Tibial nerve (tissue), 3 donors: ENCODE measurements at regions not wholly inside any gene's neighbourhood (a gene's known extent, or its start where the extent isn't known, plus 50 kb on each side); places are given as distances from the start of the nearest gene placed in this dataset.

ENCODE experiments used
- CTCF ChIP-seq, 5 experiments: fragments of 200-600 bp in 3 of 5; fragments of 450-650 bp in 2 of 5; sonication (generic) in 3 of 5; IDR thresholded peaks; one replicate each; pipeline ENCODE4 v1.5.1; 2016 to 2019; ENCODE audit warnings: antibody characterized with exemption in 5 of 5, mild to moderate bottlenecking in 3 of 5, moderate library complexity in 2 of 5
- POLR2A ChIP-seq, 2 donors: fragments of 450-650 bp; IDR thresholded peaks; one replicate each; pipeline ENCODE4 v1.6.1; 2017; ENCODE audit warnings: antibody characterized with exemption in 2 of 2, mild to moderate bottlenecking in 2 of 2, moderate library complexity in 2 of 2

DNA sequence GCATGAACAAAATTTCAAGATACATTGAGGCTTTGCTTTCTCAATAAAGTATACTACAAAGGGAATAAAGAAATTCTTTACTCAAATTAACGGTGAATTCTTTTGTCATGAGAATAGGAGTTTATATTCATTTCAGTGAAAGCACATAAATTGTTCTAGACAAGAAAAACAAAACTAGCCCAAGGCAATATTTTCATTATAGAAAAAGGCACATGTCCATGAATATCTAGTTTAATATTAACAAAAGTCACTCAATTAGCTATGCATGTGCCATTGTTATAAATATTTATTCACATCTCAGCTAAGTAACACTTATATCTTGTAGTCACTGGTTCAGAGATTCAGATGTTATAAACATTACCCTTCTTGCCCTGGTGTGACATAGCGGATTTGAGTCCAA lies 369.3 kb downstream of the GPATCH2 start:
- no peak for TF ChIP-seq CTCF (IDR thresholded peaks at IDR 0.05)
- no peak for TF ChIP-seq POLR2A (IDR thresholded peaks at IDR 0.05)
